Astrocyte (in vitro differentiated cells and primary cell): ENCODE measurements at regions not wholly inside any gene's neighbourhood (a gene's known extent, or its start where the extent isn't known, plus 50 kb on each side); places are given as distances from the start of the nearest gene placed in this dataset.
A peak's percentile ranks its signal among the peaks of the same experiment; 100 is the strongest.

Experiments used
- DNase-seq: peaks from one replicate; pipeline ENCODE4 v3.0.0-alpha.2; 2010; ENCODE audit warnings: low read depth
- FAIRE-seq: peaks from 2 replicates; lab custom pipeline; 2011; peaks lifted over from hg19 to GRCh38; lab: Jason Lieb, UNC
- H2AFZ ChIP-seq: 2 replicates; pipeline ENCODE4 v1.6.0; 2012; ENCODE audit warnings: low read depth, low read length, inconsistent platforms
- H3K27ac ChIP-seq: 2 replicates; pipeline ENCODE4 v1.5.1; 2011; ENCODE audit warnings: low read depth, low read length, inconsistent platforms
- H3K27me3 ChIP-seq: 2 replicates; pipeline ENCODE4 v1.6.0; 2011; ENCODE audit warnings: low read length, inconsistent platforms; ENCODE audit not compliant: insufficient read depth
- H3K36me3 ChIP-seq: 2 replicates; pipeline ENCODE4 v1.5.1; 2011; ENCODE audit warnings: low read length, inconsistent platforms; ENCODE audit not compliant: insufficient read depth
- H3K4me1 ChIP-seq: 2 replicates; pipeline ENCODE4 v1.5.1; 2011; ENCODE audit warnings: low read length, inconsistent platforms; ENCODE audit not compliant: insufficient read depth
- H3K4me2 ChIP-seq: 2 replicates; pipeline ENCODE4 v1.6.0; 2012; ENCODE audit warnings: low read length, inconsistent platforms
- H3K4me3 ChIP-seq: 2 replicates; pipeline ENCODE4 v1.5.1; 2011; ENCODE audit warnings: low read depth, mild to moderate bottlenecking, low read length, inconsistent platforms; ENCODE audit not compliant: insufficient read depth
- H3K79me2 ChIP-seq: 2 replicates; pipeline ENCODE4 v1.6.0; 2012; ENCODE audit warnings: mild to moderate bottlenecking, low read length, inconsistent platforms; ENCODE audit not compliant: insufficient read depth
- H3K9ac ChIP-seq: 2 replicates; pipeline ENCODE4 v1.6.0; 2012; ENCODE audit warnings: mild to moderate bottlenecking, low read length, inconsistent platforms
- H3K9me3 ChIP-seq: 2 replicates; pipeline ENCODE4 v1.5.1; 2012; ENCODE audit warnings: low read depth, mild to moderate bottlenecking, low read length, inconsistent platforms; ENCODE audit not compliant: insufficient read depth
- H4K20me1 ChIP-seq: 2 replicates; pipeline ENCODE4 v1.6.0; 2012; ENCODE audit warnings: low read length, inconsistent platforms; ENCODE audit not compliant: insufficient read depth
- H3K27ac Mint-ChIP-seq: one replicate; pipeline ENCODE4 v1.8.0; 2021; ENCODE audit warnings: mild to moderate bottlenecking, mixed read lengths; ENCODE audit not compliant: unreplicated experiment
- H3K27me3 Mint-ChIP-seq: one replicate; pipeline ENCODE4 v1.8.0; 2021; ENCODE audit warnings: low read depth, mixed read lengths; ENCODE audit not compliant: unreplicated experiment
- H3K36me3 Mint-ChIP-seq: one replicate; pipeline ENCODE4 v1.8.0; 2021; ENCODE audit warnings: low read depth, mixed read lengths; ENCODE audit not compliant: unreplicated experiment
- H3K4me1 Mint-ChIP-seq: one replicate; pipeline ENCODE4 v1.8.0; 2021; ENCODE audit warnings: low read depth, mixed read lengths; ENCODE audit not compliant: unreplicated experiment
- H3K4me3 Mint-ChIP-seq: one replicate; pipeline ENCODE4 v1.8.0; 2021; ENCODE audit warnings: mild to moderate bottlenecking, moderate library complexity, mixed read lengths; ENCODE audit not compliant: unreplicated experiment
- H3K9me3 Mint-ChIP-seq: one replicate; pipeline ENCODE4 v1.8.0; 2021; ENCODE audit warnings: mild to moderate bottlenecking, mixed read lengths; ENCODE audit not compliant: unreplicated experiment
- CTCF ChIP-seq: IDR thresholded peaks from 2 replicates; pipeline ENCODE4 v1.5.1; 2011; ENCODE audit warnings: low read depth, mild to moderate bottlenecking, inconsistent platforms, low read length, moderate library complexity; ENCODE audit not compliant: insufficient read depth
- EZH2 ChIP-seq: IDR thresholded peaks from 2 replicates; pipeline ENCODE4 v1.6.1; 2012; ENCODE audit warnings: mild to moderate bottlenecking, low read length, inconsistent platforms; ENCODE audit not compliant: insufficient read depth

GRCh38 chr13:87255394-87255793 is 415.8 kb upstream of the SLITRK5 start:
- FAIRE-seq (no peak), DNase-seq (no peak)
- Histone ChIP-seq H3K27me3 (no peaks in the 10 kb centered on the region), H2AFZ (no peak overlapping the region), H4K20me1 (no peaks in the 10 kb centered on the region), H3K36me3 (no peaks in the 10 kb centered on the region), H3K9ac (no peak overlapping the region), H3K4me2 (no peak overlapping the region), H3K27ac (no peak overlapping the region), H3K79me2 (no peaks in the 10 kb centered on the region), H3K9me3 (no peaks in the 10 kb centered on the region), H3K4me1 (no peaks in the 10 kb centered on the region), H3K4me3 (no peak overlapping the region)
- no peak overlapping the region for H3K4me3 Mint-ChIP-seq
- H3K4me1 Mint-ChIP-seq, result no peaks in the 10 kb centered on the region
- no peak overlapping the region for H3K27ac Mint-ChIP-seq
- H3K36me3 Mint-ChIP-seq, result no peaks in the 10 kb centered on the region
- H3K27me3 Mint-ChIP-seq, result no peaks in the 10 kb centered on the region
- TF ChIP-seq CTCF, result no peak
- TF ChIP-seq EZH2, result no peak
- H3K9me3 Mint-ChIP-seq, result peaks cover 2% of the 10 kb centered on the region

- Mint-ChIP-seq H3K36me3 (no peaks in the 10 kb centered on the region), H3K27ac (no peak overlapping the region), H3K4me3 (no peak overlapping the region), H3K9me3 (peaks cover 2% of the 10 kb centered on the region), H3K27me3 (no peaks in the 10 kb centered on the region), H3K4me1 (no peaks in the 10 kb centered on the region)
- Histone ChIP-seq H4K20me1 (no peaks in the 10 kb centered on the region), H3K4me2 (no peak overlapping the region), H3K4me1 (no peaks in the 10 kb centered on the region), H3K27me3 (no peaks in the 10 kb centered on the region), H3K9ac (no peak overlapping the region), H3K27ac (no peak overlapping the region), H3K79me2 (no peaks in the 10 kb centered on the region), H3K9me3 (no peaks in the 10 kb centered on the region), H3K36me3 (no peaks in the 10 kb centered on the region), H2AFZ (no peak overlapping the region), H3K4me3 (no peak overlapping the region)
- no peak for TF ChIP-seq EZH2
- peak; percentile 18 for TF ChIP-seq CTCF
- DNase-seq (no peak), FAIRE-seq (no peak)
Measured at GRCh38 chr13:87259479-87260083, 411.6 kb upstream of the SLITRK5 start.

GRCh38 chr13:87274209-87274819 is 396.9 kb upstream of the SLITRK5 start:
- no peak overlapping the region for H2AFZ ChIP-seq
- H3K4me1 Mint-ChIP-seq, result peaks cover 2% of the 10 kb centered on the region
- DNase-seq (peak; percentile 22), FAIRE-seq (no peak)
- H3K27ac ChIP-seq, result no peak overlapping the region
- H3K27me3 Mint-ChIP-seq, result no peaks in the 10 kb centered on the region
- no peaks in the 10 kb centered on the region for H3K4me1 ChIP-seq
- H3K27ac Mint-ChIP-seq, result no peak overlapping the region
- H3K4me2 ChIP-seq, result no peak overlapping the region
- no peak for TF ChIP-seq EZH2
- TF ChIP-seq CTCF, result peak; percentile 78
- no peak overlapping the region for H3K4me3 ChIP-seq
- H3K9me3 ChIP-seq, result no peaks in the 10 kb centered on the region
- H3K9ac ChIP-seq, result no peak overlapping the region
- no peaks in the 10 kb centered on the region for H3K36me3 Mint-ChIP-seq
- H3K36me3 ChIP-seq, result no peaks in the 10 kb centered on the region
- no peaks in the 10 kb centered on the region for H3K27me3 ChIP-seq
- H4K20me1 ChIP-seq, result no peaks in the 10 kb centered on the region
- H3K4me3 Mint-ChIP-seq, result no peak overlapping the region
- H3K9me3 Mint-ChIP-seq, result no peaks in the 10 kb centered on the region
- H3K79me2 ChIP-seq, result no peaks in the 10 kb centered on the region
